HTR-8/SVneo (cell line): ENCODE measurements at regions not wholly inside any gene's neighbourhood (a gene's known extent, or its start where the extent isn't known, plus 50 kb on each side); places are given as distances from the start of the nearest gene placed in this dataset.
"Not testable (repeated sequence)": the region's sequence is repeated elsewhere in the genome, so short reads cannot be mapped to it uniquely, and the experiment has no call there.

Source experiments
- DNase-seq: peaks from one replicate; pipeline ENCODE4 v3.0.0; 2011; ENCODE audit warnings: low spot score, mixed read lengths; ENCODE audit not compliant: insufficient read length
- FAIRE-seq: peaks from 2 replicates; lab custom pipeline; 2011; peaks lifted over from hg19 to GRCh38; lab: Jason Lieb, UNC

DNA sequence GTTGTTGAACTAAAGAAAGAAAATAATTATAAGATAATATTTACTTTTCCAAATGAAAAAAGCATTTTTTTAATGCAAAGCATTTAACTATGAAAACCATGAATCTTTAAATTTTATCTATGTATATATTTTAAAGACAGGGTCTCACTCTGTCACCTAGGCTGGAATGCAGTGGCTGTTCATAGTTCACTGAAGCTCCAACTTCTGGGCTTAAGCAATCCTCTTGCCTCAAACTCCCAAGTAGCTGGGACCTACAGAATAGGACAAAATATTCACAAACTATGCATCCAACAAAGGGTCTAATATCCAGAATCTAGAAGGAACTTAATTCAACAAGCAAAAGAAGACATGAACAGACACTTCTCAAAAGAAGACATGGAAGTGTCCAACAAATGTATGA is 55.9 kb upstream of the ALB start:
- DNase-seq (no peak), FAIRE-seq (no peak)

DNA sequence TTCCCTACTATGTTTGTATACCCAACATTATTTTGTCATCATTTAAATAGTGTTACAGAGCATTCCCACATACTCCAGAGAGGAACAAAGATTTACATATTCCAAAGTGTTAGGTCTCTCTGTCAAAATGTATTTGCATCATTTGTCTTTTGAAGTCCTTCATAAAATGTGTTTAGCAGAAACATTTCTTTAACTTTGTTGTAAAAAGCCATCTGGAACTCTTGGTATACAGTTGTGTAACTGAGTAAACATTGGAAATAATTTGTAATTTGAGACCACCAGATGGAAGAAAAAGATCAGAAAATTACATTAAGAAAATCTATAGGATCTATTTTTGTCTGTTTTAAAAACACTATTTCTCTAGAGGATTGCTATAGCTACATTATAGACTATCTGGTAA is 56.6 kb upstream of the ALB start:
- no peak for FAIRE-seq

DNA sequence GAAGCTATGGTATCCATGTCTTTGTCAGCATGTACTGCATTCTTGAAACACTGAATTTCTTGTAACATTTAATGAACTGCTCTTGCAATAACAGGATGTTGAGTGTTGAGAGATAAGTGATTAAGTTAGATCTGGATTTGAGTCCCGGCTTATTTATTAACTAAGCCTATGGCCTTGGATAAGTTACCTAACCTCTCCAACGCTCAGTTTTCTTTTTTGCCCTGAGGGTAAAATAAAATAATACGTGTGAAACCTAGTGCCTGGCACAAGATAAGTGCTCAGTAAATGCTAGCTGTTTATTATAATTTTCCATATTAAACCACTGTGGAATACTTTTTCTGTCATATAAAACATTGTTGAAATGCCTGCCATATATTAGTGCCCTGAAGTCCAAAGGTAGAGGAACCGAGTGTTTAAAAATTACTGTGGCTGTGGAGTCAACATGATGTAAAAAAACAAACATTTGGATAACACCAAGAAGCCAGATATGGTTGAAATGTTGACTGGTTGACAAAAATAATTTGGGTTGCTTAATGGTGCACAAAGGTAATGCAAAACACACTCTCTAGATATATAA is 58.6 kb upstream of the ALB start:
- DNase-seq (no peak), FAIRE-seq (no peak)

More for the DNA sequence above, 56.6 kb upstream of the ALB start:
- no peak for DNase-seq

DNA sequence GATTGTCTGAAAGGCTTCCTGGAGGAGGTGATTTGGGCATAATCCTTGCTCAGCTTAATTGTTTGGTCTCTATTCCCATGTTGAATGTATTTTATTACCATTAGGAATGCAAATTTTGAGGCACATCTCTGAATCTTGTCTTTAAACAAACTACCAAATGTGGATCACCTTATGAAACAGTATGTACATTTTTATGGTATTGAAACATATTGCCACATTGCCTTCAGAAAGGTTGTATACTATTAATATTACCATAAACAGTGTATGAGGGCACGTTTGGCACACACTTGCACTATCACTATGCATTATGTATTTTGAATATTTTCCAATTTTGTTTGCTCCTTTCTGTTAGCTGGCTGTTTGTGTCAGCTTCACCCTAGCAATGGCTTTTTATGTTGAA is 60.0 kb upstream of the ALB start:
- FAIRE-seq (no peak), DNase-seq (no peak)

DNA sequence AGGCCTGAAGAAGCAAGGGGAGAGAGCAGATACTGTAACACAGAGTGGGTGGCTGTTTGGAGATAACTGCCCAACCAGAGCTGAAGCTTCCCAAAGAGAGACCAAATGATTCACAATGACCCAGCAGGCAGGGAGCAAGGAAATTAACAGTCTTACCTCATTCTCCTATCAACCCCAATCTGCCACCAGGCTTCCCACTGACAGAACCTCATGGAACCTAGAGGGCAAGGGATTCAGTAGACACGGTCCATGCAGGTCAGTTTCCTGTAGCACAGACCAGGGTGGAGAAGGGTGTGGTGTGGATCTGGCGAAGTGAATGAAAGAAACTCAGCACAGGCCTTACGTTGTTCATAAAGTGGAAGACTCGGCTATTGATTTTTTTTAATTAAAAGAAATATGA is 60.7 kb upstream of the ALB start:
- DNase-seq (no peak), FAIRE-seq (no peak)

DNA sequence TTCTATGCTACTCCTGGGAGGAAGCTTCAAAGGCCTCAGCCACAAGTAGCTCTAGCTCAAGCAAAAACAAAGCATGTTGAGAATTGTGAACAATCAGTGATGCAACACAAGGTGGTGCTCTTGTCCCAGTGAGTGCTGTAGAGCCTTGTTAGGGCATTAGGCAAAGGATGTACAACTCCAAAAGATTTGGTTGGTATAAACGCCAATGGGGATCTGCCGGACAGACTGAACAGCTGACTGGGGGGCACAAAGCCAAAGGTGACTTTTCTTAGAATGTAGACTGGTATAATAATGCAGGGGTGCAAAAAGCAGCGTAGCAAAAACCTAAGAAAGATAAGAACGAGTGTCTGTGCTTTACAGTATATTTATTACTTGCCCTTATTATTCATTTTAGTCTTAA is 62.6 kb upstream of the ALB start:
- FAIRE-seq, result no peak
- peak; percentile 21 for DNase-seq

DNA sequence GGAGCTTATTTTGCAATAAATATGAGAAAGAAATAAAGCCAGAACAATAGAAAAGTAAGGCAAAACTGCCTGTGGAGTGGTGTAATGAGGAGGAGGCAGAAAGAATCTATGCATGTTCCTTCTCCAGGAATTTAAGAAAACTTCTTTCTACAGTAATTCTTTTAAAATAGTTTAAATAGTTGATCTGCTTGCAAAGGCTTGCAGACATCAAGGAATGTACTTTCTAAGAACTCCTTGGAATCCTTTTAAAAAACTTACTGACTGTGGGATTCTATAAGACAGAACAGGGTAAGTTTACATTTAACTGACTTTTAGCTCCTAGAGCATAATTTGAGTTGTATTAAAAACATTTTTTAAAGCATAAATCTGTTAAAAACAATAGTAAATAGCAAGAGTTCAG is 63.2 kb upstream of the ALB start:
- no peak for FAIRE-seq
- DNase-seq, result no peak

DNA sequence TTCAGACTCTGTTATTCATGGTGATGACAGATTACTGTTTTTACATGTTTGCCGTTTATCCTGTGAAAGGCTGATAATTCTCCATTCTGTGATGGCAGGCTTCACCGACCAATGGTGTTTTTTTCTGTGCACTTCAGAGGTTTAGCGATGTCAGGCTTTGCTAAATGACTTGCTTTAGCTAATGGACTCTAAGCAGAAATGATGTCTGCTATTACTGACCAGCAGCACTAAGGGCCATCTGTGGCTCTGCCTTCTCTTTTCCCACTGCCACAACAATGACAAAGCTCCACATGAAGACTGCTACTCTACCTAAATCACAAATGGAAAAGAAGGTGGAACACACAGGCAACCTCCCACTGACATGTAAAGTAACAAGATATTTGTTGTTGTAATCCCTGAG is 68.4 kb upstream of the ALB start:
- DNase-seq (no peak), FAIRE-seq (no peak)

DNA sequence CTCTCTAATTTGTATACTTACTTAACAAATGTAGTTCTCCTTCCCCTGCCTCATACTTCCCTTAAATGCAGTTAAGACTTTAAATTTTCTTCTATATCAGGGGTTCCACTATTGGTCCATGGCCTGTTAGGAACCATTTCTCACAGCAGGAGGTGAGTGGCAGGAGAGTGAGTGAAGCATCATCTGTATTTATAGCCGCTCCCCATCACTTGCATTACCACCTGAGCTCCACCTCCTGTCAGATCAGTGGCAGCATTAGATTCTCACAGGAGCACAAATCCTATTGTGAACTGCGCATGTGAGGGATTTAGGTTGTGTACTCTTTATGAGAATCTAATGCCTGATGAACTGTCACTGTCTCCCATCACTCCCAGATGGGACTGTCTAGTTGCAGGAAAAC is 72.1 kb upstream of the ALB start:
- not testable (repeated sequence) for FAIRE-seq, DNase-seq

DNA sequence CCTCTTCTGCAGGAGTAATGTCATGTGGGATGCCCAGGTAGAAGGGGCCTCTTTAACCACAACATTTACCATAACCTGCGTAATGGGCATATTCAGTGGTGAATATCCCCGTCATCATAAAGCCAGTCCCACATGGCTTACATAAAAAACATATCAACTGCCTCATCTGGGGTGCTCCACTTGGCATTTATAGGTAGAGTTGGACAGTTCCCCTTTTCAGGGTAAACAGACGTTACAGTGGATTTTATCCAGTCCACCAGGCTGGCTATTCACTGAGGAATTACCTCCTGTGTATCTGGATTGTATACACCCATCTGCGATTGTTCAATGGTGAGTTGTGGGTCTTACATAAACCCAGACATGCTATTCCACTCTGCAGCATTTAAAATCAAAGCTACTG is 70.7 kb upstream of the ANKRD17 start:
- DNase-seq (no peak), FAIRE-seq (no peak)

DNA sequence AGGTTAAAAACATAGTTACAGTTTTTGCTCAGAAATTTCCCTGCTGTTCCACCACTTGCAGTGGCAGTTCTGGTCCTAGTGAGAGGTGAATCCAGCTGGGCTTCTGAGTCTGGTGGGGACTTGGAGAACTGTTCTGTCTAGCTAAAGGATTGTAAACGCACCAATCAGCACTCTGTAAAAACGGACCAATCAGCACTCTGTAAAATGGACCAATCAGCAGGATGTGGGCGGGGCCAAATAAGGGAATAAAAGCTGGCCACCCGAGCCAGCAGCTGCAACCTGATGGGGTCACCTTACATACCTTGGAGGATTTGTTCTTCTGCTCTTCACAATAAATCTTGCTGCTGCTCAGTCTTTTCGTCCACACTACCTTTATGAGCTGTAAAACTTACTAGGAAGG is 67.2 kb upstream of the ANKRD17 start:
- DNase-seq, FAIRE-seq: not testable (repeated sequence)

DNA sequence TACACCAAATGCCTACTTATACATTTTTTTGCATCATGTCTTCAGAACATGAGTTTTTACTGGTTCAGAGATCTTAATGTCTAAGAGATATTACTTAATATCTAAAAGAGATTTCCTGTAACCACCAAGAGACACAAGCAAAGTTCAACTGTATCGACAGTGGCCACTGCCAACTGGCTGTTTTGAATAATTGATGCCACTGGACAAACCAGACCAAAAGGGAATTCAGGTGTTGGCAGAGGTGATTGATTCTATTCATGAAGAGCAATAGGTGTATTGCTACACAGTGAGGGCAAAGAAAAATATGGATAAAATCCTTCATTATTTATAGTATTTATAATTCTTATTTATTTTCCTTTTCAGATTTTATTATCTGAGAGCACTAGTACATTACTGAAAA is 58.5 kb upstream of the ANKRD17 start:
- no peak for FAIRE-seq

DNA sequence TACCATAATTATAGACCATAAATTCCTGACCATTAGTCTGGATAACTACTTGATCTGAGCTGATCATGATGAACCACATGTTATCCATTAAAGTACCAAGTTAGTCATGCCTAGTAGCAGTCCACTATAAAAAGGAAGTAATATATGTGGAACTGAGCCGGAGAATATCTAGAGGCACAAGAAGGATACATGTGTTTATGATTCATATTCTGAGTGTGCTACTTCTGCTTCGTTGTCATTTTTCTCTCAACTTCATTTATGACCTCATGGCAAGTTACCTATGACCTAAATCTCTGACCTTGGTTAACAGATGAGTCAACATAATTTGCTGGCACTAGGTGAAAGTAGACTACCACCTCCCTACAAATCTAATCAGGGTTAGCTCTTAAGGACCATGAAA is 56.5 kb upstream of the ANKRD17 start:
- DNase-seq (no peak), FAIRE-seq (no peak)

More for the DNA sequence above, 58.5 kb upstream of the ANKRD17 start:
- no peak for DNase-seq

DNA sequence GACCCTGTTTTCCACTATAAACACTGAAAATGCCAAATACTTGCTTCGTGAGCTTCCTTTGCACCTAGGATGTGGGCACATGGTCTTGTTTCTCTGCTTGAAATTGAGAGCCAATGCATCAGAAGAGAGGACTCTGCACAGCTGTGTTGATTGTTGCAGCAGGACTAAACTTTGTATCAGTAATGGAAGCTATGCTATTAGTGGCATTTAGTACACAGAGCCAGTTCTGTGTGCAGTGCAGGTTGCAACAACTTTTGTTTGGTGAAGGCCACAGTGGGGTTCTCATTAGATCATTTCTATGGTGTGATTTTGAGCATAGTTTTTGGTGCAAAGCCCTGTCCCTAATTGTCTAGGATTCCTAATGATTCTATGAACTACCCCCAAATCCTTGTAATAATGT is 54.4 kb upstream of the ANKRD17 start:
- no peak for DNase-seq
- FAIRE-seq, result no peak

DNA sequence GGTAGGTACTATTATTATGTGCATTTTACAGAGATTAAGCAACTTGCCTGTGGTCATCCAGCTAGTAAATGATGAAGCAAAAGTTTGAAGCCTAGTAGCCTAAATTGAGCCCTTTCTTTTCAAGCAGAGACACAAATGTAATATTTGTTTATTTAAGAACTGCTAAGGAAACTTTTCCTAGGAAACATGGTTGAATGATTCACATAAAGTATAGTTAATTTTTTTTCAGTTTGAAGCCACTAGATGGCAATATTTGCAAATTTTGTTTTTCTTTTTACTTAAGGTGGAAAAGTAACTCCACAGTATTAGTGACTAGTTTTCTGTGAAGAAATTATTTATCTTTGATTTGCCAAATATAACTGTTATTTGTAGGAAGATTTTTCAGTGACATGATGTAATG is 52.8 kb upstream of the ANKRD17 start:
- FAIRE-seq (no peak), DNase-seq (peak; percentile 4)

DNA sequence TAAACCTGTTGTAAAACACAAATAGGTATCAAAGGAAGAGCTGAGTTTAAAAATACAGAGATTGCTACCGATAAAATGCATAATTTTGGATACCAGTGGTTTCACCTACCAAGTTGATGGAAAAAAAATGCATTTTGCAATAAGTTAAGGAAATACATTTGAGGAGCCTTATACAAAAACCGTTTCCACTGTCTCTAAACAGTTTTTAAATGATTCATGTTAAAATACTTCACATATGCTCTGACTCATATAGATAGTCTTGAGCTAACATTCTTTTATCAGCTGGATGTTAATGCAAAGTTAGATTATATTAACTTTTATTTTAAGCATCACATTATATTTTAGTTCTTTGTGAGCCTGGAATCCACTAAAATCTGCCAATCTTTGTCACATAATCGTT is 50.6 kb upstream of the ANKRD17 start:
- FAIRE-seq (no peak), DNase-seq (no peak)
